MCF 10A (cell line): ENCODE measurements at regions not wholly inside any gene's neighbourhood (a gene's known extent, or its start where the extent isn't known, plus 50 kb on each side); places are given as distances from the start of the nearest gene placed in this dataset.

Experiments
- BruUV-seq: library from RNA; stranded (reverse); fragments of 400-500 nt; replicated peaks from 2 replicates; lab custom pipeline; 2021; lab: Mats Ljungman, UMichigan
- CTCF ChIA-PET: fragments of 300-600 bp; sonication (Branson Sonifier 250); formaldehyde crosslinking; extraction: SDS; loops from one replicate; lab custom pipeline; 2021; ENCODE audit warnings: antibody characterized with exemption, inconsistent platforms; lab: Yijun Ruan, JAX
- POLR2A ChIA-PET: fragments of 300-600, 350-650 bp; sonication (Branson Sonifier 250); formaldehyde crosslinking; extraction: SDS; loops from one replicate; lab custom pipeline; 2020; ENCODE audit warnings: antibody characterized with exemption, inconsistent platforms; lab: Yijun Ruan, JAX
- DNase-seq: peaks from one replicate; pipeline ENCODE4 v3.0.0-alpha.2; 2018; ENCODE audit not compliant: unreplicated experiment
- H3K27ac Mint-ChIP-seq: one replicate; pipeline ENCODE4 v1.8.0; 2022; ENCODE audit warnings: mild to moderate bottlenecking, low read depth, mixed read lengths; ENCODE audit not compliant: unreplicated experiment
- H3K27me3 Mint-ChIP-seq: one replicate; pipeline ENCODE4 v1.8.0; 2022; ENCODE audit warnings: mixed read lengths; ENCODE audit not compliant: insufficient read depth, unreplicated experiment
- H3K36me3 Mint-ChIP-seq: one replicate; pipeline ENCODE4 v1.8.0; 2022; ENCODE audit warnings: mild to moderate bottlenecking, moderate library complexity, mixed read lengths; ENCODE audit not compliant: insufficient read depth, unreplicated experiment
- H3K4me1 Mint-ChIP-seq: one replicate; pipeline ENCODE4 v1.8.0; 2022; ENCODE audit warnings: mixed read lengths; ENCODE audit not compliant: insufficient read depth, unreplicated experiment
- H3K4me3 Mint-ChIP-seq: one replicate; pipeline ENCODE4 v1.8.0; 2022; ENCODE audit warnings: mild to moderate bottlenecking, moderate library complexity, mixed read lengths; ENCODE audit not compliant: unreplicated experiment
- H3K9me3 Mint-ChIP-seq: one replicate; pipeline ENCODE4 v1.8.0; 2022; ENCODE audit warnings: mixed read lengths; ENCODE audit not compliant: unreplicated experiment
- intact Hi-C: fragments of 100-400 bp; cut with micrococcal nuclease; formaldehyde crosslinking; loops from 2 replicates; pipeline ENCODE4 v1.14.1; 2022
- TF ChIP-seq, protein P1 (sequence below): fragments of 200-600 bp; IDR thresholded peaks from one replicate; pipeline ENCODE4 v1.8.0; 2022; ENCODE audit warnings: antibody characterized with exemption, mild to moderate bottlenecking; ENCODE audit not compliant: unreplicated experiment

DNA sequence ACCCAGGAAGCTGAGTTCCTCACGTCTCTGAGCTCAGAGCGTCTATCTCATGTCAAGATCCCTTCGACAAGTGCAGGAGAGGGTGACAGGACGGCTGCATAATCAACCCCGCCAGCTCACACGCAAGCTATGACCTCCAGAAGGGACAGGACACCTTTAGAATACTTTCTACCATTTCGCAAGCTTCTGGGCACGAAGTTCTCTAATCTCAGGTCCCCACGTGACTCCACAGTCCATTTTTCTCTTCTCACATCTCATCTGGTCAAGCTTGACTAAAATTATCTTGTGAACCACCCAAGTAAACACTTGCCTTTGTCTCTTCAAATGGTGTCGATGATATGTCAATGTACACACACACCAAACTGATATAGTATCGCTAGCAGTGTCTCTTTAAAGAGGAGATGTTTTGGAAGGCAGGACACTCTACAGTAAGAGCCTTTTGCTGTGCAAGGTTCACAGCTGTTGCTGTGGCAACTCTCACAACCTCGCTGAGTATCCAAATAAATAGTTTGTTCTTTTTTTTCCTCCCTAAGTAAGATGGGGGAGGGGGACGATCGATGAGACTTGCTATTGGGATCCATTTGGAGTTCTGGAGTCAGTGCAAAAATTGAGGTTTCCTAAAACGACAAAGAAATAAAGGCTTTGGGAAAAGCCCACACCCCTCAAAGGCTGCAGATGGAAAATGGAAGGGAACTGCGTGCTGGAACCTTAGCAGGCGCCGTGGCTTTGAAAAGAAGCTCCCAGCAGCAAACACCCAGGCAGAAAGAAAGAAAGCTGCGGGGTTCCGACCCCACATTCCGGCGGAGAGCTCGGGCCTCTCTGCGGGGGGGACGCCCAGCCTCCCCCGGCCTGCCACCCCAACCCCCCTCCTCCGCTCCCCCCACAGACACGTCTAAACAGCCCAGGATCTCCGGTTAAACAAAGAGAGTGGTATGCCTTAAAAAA lies 215.4 kb upstream of the UBASH3B start:
- Mint-ChIP-seq H3K9me3 (no peaks in the 10 kb centered on the region), H3K4me3 (peak overlapping the region; percentile 64)

DNA sequence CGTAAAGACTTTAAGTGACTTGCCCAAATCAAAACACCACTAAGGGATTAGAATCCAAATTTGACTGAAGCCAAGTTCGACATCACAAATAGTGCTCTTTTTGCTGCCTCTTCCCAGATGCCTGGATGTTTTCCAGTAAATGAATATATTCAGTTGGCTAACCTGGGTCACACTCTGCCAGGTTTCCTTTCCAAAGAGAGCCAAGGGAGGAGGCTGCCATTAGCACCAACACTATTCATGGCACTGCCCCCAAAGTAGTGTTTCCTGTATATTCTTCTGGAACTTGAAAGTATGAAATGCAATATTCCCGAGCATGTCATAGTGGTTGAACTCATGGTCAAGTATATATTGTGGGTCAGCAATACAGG lies 219.3 kb upstream of the UBASH3B start:
- Mint-ChIP-seq H3K27me3 (no peaks in the 10 kb centered on the region), H3K4me1 (peaks cover 5% of the 10 kb centered on the region), H3K27ac (no peak overlapping the region), H3K4me3 (no peak overlapping the region), H3K9me3 (no peaks in the 10 kb centered on the region), H3K36me3 (no peaks in the 10 kb centered on the region)
- intact Hi-C loops: no loop called here
- ChIA-PET CTCF (no interaction called here), POLR2A (no interaction called here)
- no TSS peak for BruUV-seq
- DNase-seq: no peak
- TF ChIP-seq, protein P1, sequence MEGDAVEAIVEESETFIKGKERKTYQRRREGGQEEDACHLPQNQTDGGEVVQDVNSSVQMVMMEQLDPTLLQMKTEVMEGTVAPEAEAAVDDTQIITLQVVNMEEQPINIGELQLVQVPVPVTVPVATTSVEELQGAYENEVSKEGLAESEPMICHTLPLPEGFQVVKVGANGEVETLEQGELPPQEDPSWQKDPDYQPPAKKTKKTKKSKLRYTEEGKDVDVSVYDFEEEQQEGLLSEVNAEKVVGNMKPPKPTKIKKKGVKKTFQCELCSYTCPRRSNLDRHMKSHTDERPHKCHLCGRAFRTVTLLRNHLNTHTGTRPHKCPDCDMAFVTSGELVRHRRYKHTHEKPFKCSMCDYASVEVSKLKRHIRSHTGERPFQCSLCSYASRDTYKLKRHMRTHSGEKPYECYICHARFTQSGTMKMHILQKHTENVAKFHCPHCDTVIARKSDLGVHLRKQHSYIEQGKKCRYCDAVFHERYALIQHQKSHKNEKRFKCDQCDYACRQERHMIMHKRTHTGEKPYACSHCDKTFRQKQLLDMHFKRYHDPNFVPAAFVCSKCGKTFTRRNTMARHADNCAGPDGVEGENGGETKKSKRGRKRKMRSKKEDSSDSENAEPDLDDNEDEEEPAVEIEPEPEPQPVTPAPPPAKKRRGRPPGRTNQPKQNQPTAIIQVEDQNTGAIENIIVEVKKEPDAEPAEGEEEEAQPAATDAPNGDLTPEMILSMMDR: no peak

More for the DNA sequence above, 215.4 kb upstream of the UBASH3B start:
- BruUV-seq: no TSS peak
- peaks cover 5% of the 10 kb centered on the region for H3K4me1 Mint-ChIP-seq
- TF ChIP-seq, protein P1: no peak
- ChIA-PET POLR2A (no interaction called here), CTCF (interaction anchor here (0.6 to 0.7 kb wide), 2 partner anchors 10 to 14 kb away, joined by 3 read pairs; no protein-coding TSS in a partner anchor)
- peak; percentile 13 for DNase-seq
- no peaks in the 10 kb centered on the region for H3K27me3 Mint-ChIP-seq
- no peaks in the 10 kb centered on the region for H3K36me3 Mint-ChIP-seq
- peak overlapping the region; percentile 64 for H3K27ac Mint-ChIP-seq
- intact Hi-C loops: no loop called here

DNA sequence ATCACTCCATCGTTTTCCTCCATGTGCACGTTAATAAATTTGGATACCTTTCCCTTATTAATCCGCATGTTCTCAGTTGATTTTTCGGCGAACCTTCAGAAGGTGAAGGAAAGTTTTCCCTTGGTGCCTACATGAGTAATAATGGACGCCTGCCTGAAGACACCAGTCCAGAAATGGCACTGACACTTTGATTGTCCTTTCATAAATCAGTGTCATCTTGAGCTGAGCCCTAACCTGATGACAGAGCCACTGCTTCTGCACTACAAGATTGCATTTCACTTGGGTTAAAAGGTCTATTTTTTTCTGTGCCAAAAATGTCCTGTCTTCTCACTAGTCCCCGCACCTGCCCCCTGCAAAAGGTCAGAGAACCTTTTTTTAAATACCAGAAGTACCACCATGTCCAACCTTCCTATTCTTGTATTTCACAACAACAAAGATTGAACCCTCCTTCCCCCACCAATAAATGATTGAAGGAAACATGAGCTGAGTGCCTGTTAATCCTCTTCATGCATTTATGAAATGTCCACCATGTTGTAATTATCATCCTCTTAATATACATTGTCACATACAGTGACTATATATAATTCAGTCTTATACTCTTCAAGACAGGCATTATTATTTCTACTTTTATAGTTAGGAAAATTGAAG lies 219.9 kb upstream of the UBASH3B start:
- no TSS peak for BruUV-seq
- Mint-ChIP-seq H3K4me1 (peaks cover 5% of the 10 kb centered on the region), H3K36me3 (no peaks in the 10 kb centered on the region), H3K4me3 (no peak overlapping the region), H3K9me3 (no peaks in the 10 kb centered on the region), H3K27me3 (no peaks in the 10 kb centered on the region), H3K27ac (no peak overlapping the region)
- TF ChIP-seq, protein P1: no peak
- ChIA-PET CTCF (no interaction called here), POLR2A (interaction anchor here (0.6 kb wide), 1 partner anchor 32 kb away, joined by 3 read pairs; no protein-coding TSS in a partner anchor)
- no peak for DNase-seq
- intact Hi-C loops: no loop called here

DNA sequence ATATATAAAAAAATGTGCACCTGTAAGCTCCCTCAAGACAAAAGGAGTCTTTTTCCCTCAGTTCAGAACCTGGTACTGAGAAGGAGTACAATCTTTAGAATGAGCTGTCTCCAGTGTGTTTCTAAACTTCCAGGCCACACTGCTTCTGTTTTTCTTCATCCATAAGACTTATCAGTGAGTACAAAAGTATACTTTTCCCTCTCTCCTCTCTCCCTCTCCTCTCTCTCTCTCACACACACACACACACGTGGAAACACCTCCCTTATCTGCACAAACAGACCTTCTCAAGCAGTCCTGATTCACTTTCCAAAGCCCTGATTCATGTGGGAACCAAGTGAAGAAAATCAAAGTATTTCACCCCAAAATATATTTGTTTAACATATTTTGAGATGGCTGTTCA lies 220.7 kb upstream of the UBASH3B start:
- Mint-ChIP-seq H3K4me1 (peaks cover under 1% of the 10 kb centered on the region), H3K36me3 (no peaks in the 10 kb centered on the region), H3K9me3 (no peaks in the 10 kb centered on the region), H3K27me3 (no peaks in the 10 kb centered on the region), H3K4me3 (no peak overlapping the region), H3K27ac (no peak overlapping the region)
- ChIA-PET POLR2A (interaction anchor here (1.2 to 1.5 kb wide), 2 partner anchors 12 to 13 kb away, joined by 4 read pairs; no protein-coding TSS in a partner anchor), CTCF (no interaction called here)
- intact Hi-C loops: no loop called here
- TF ChIP-seq, protein P1: no peak
- DNase-seq: no peak
- no TSS peak for BruUV-seq
